HFF-Myc (cell line): ENCODE measurements at regions not wholly inside any gene's neighbourhood (a gene's known extent, or its start where the extent isn't known, plus 50 kb on each side); places are given as distances from the start of the nearest gene placed in this dataset.

Source experiments
- DNase-seq: peaks from one replicate; pipeline ENCODE4 v3.0.0-alpha.2; 2011; ENCODE audit warnings: low read depth; ENCODE audit errors: extremely low read depth
- H3K4me3 ChIP-seq: replicated peaks from 2 replicates; pipeline ENCODE4 v1.5.1; 2011; ENCODE audit warnings: low read depth, mild to moderate bottlenecking, control low read depth, low read length
- TF ChIP-seq, protein P1 (sequence below): IDR thresholded peaks from 2 replicates; pipeline ENCODE4 v1.5.1; 2012; ENCODE audit warnings: mild to moderate bottlenecking, low read depth, low read length, control low read depth; ENCODE audit errors: missing control alignments

DNA sequence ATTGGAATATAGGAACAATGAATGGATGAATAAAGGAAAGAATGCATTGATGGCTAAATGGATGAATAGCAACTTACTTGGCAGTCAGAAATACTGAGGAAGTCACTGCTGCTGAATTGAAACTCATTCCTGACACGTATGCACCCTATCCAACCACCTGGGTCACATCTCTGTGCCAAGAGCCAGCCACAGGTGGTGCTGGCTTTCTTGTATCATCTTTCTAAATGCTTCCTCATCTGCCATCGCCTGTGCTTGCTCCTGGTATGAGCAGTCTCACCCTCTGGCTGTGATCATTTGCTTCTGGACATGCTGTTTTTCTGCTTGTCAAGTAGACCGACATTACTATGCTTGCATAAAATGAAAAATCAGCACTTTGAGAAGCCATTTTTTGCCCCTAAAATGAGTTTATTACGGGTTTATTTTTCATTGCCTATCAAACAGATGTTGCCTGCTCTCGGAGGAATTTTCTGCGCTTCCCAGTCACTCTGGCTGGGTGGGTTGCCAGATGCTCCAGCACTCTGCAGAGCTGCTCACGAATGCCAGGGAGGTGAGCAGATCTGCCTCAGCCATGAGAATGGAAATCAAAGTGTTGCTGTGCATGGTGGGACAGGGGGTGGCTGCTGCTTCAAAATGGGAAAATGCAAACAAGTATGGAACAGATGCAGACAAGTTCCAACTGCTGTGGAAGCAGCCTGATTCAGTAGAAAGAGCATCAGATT, 1349.6 kb upstream of the CDH8 start:
- TF ChIP-seq, protein P1, sequence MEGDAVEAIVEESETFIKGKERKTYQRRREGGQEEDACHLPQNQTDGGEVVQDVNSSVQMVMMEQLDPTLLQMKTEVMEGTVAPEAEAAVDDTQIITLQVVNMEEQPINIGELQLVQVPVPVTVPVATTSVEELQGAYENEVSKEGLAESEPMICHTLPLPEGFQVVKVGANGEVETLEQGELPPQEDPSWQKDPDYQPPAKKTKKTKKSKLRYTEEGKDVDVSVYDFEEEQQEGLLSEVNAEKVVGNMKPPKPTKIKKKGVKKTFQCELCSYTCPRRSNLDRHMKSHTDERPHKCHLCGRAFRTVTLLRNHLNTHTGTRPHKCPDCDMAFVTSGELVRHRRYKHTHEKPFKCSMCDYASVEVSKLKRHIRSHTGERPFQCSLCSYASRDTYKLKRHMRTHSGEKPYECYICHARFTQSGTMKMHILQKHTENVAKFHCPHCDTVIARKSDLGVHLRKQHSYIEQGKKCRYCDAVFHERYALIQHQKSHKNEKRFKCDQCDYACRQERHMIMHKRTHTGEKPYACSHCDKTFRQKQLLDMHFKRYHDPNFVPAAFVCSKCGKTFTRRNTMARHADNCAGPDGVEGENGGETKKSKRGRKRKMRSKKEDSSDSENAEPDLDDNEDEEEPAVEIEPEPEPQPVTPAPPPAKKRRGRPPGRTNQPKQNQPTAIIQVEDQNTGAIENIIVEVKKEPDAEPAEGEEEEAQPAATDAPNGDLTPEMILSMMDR, result no peak
- DNase-seq, result no peak
- no peak overlapping the region for H3K4me3 ChIP-seq

DNA sequence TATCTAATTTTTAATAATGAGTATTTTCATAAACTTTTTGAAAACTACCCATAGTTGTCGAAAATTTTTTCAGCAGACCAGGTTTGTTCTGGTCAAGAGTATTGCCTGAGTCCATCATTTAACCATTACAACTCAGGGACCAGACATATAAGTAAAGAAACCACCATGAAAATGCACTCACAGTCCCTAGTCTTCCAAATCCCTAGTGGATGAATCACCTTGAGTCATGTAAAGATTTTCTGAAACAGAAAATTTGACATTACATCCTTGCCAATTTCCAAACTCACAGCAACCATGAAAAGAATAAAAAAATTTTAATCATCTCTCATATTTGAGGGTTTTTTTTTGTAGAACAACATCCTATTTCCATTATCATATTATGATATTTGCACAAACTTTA, 1337.5 kb upstream of the CDH8 start:
- no peak for DNase-seq
- no peak overlapping the region for H3K4me3 ChIP-seq
- TF ChIP-seq, protein P1, result no peak

DNA sequence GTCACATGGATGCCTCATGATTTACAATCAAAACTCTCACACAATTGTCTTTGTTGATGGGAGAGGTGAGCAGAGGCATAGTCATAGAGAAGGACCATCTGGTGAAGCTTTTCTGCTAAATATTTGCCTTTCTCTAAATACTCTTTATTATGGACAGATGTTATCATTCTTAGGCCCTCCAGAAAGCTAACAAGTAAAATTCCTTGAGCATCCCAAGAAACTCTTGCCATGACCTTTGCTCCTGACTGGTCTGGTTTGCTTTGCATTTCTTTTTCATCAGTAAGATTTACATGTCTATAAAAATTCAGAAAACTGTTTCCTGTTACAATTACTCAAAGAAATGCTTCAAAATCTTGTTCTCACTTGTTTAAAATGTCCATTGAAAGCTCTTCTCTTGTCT, 1336.6 kb upstream of the CDH8 start:
- TF ChIP-seq, protein P1, result no peak
- H3K4me3 ChIP-seq, result no peak overlapping the region
- no peak for DNase-seq

DNA sequence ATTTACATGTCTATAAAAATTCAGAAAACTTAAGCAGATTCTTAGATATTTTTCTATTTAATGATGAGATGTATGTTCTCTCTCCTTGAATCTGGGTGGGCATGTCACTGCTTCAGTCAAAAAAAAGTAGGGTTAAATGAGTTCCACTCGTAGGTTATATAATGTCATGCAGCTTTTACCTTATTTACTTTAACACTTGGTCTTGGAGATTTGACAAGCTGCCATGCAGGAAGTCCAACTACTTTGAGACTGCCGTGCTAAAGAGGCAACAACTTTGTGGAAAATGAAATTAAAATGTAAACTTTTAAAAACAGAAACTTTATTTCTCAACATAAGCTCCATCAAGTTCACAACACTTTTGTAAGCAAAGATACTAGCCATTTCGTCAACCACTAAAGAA, 1336.0 kb upstream of the CDH8 start:
- TF ChIP-seq, protein P1, result no peak
- H3K4me3 ChIP-seq, result no peak overlapping the region
- no peak for DNase-seq

DNA sequence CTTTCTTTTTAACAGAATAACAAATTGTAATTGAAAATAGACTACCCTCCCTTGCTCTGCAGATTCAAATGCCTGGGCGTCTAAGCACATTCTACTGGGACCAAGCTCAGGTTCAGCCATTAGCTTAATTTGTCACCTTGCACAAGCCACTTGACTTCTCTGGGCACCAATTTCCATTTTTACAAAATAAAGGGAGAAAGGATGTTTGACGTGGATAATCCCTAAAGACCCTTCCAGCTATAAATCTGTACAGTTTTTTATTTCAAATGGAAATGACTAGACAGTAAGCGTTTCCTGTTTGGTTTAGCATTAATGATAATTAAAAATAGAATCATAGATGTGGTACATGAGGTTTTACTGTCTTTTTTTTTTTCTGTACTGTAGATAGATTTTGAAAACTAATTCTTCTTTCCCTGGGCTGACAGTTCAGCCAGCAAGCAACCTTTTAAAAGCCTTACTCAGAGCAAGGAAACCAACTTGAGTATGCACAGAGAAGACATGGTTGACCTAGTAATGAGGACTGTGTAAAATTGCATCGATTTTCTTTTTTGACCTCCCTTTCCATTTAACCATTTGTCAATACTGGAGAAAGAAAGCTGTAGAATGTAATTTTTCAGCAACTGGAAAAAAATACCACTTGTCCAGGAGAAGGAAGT, 1329.5 kb upstream of the CDH8 start:
- no peak for DNase-seq
- TF ChIP-seq, protein P1, result no peak
- no peak overlapping the region for H3K4me3 ChIP-seq

DNA sequence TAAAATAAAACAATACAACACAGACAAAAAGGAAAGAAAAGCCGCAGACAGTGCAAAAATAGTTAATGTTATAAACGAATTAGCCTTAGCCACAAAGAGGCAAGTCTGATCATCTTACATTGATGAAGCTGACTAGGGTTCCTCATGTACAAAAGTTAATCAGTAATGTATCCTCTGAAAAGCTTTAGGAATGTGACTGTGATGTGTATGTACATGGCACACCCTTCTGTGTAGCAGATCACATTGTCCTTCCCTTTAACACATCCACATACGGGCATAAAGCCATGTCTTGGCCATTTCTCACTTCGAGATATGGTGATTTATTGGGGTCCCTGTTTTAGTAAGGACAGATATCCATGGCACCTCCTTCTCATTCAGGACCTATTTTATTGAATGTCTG, 1327.5 kb upstream of the CDH8 start:
- DNase-seq, result no peak
- TF ChIP-seq, protein P1, result no peak
- no peak overlapping the region for H3K4me3 ChIP-seq
